ENCODE measurements at regions not wholly inside any gene's neighbourhood (a gene's known extent, or its start where the extent isn't known, plus 50 kb on each side); places are given as distances from the start of the nearest gene placed in this dataset.

GRCh38 chr5:1743061-1743768 is 56.4 kb downstream of the MRPL36 start:
- no peak for TF ChIP-seq USF1 (CRISPR knock-in tag; IDR thresholded peaks at IDR 0.05)
- TF ChIP-seq CTCF (IDR thresholded peaks at IDR 0.05): no peak
- no peak for TF ChIP-seq TEAD4 (CRISPR knock-in tag; IDR thresholded peaks at IDR 0.05)
- TF ChIP-seq ZMAT4 (CRISPR knock-in tag; IDR thresholded peaks at IDR 0.05): no peak
- TF ChIP-seq E2F4 (CRISPR knock-in tag; IDR thresholded peaks at IDR 0.05; ENCODE audit: borderline replicate concordance, low read depth): no peak
- TF ChIP-seq FOXK1 (CRISPR knock-in tag; IDR thresholded peaks at IDR 0.05): no peak
- no peak for TF ChIP-seq JUN (CRISPR knock-in tag; IDR thresholded peaks at IDR 0.05)
- no peak for TF ChIP-seq TEAD1 (CRISPR knock-in tag; IDR thresholded peaks at IDR 0.05)
- no peak for TF ChIP-seq ZNF263 (CRISPR knock-in tag; IDR thresholded peaks at IDR 0.05; ENCODE audit: low read depth)

All from WTC11 (cell line).